ENCODE measurements at regions not wholly inside any gene's neighbourhood (a gene's known extent, or its start where the extent isn't known, plus 50 kb on each side); places are given as distances from the start of the nearest gene placed in this dataset.

GRCh38 chr10:126722726-126723125 lies 52.2 kb upstream of the C10orf90 start:
- no peak for TF ChIP-seq CTCF (IDR thresholded peaks at IDR 0.05)

GRCh38 chr10:126723226-126723625 lies 52.7 kb upstream of the C10orf90 start:
- Mint-ChIP-seq H3K27ac (no peak overlapping the region), H3K27me3 (ENCODE audit: insufficient read depth) (peaks cover 1% of the 10 kb centered on the region), H3K9me3 (peaks cover 25% of the 10 kb centered on the region), H3K4me1 (ENCODE audit: low read depth) (no peaks in the 10 kb centered on the region), H3K36me3 (ENCODE audit: low read depth) (no peaks in the 10 kb centered on the region), H3K4me3 (no peak overlapping the region)
- no peak for DNase-seq
- TF ChIP-seq CTCF (IDR thresholded peaks at IDR 0.05): no peak

More at GRCh38 chr10:126722726-126723125, 52.2 kb upstream of the C10orf90 start:
- H3K36me3 Mint-ChIP-seq (ENCODE audit: low read depth): no peaks in the 10 kb centered on the region
- H3K27ac Mint-ChIP-seq: no peak overlapping the region
- H3K27me3 Mint-ChIP-seq (ENCODE audit: insufficient read depth): peaks cover 1% of the 10 kb centered on the region
- DNase-seq: no peak
- no peak overlapping the region for H3K4me3 Mint-ChIP-seq
- H3K9me3 Mint-ChIP-seq: peaks cover 28% of the 10 kb centered on the region
- H3K4me1 Mint-ChIP-seq (ENCODE audit: low read depth): no peaks in the 10 kb centered on the region

- Mint-ChIP-seq H3K36me3 (ENCODE audit: low read depth) (no peaks in the 10 kb centered on the region), H3K4me3 (no peak overlapping the region), H3K27me3 (ENCODE audit: insufficient read depth) (no peaks in the 10 kb centered on the region; the same call in 1 of the 2 replicates), H3K9me3 (peaks cover 7% of the 10 kb centered on the region), H3K27ac (no peak overlapping the region), H3K4me1 (ENCODE audit: low read depth) (no peaks in the 10 kb centered on the region)
- DNase-seq: no peak
- no peak for TF ChIP-seq CTCF (IDR thresholded peaks at IDR 0.05)
Observed at GRCh38 chr10:126729314-126729870, 58.9 kb upstream of the C10orf90 start.

- Mint-ChIP-seq H3K4me3 (no peak overlapping the region), H3K4me1 (ENCODE audit: low read depth) (no peaks in the 10 kb centered on the region), H3K36me3 (ENCODE audit: low read depth) (no peaks in the 10 kb centered on the region), H3K27me3 (ENCODE audit: insufficient read depth) (no peaks in the 10 kb centered on the region; the same call in 1 of the 2 replicates), H3K9me3 (peaks cover 7% of the 10 kb centered on the region), H3K27ac (no peak overlapping the region)
- no peak for DNase-seq
- TF ChIP-seq CTCF (IDR thresholded peaks at IDR 0.05): no peak
Observed at GRCh38 chr10:126730856-126731609, 60.5 kb upstream of the C10orf90 start.

- Mint-ChIP-seq H3K9me3 (peaks cover 7% of the 10 kb centered on the region), H3K4me3 (no peak overlapping the region), H3K4me1 (ENCODE audit: low read depth) (no peaks in the 10 kb centered on the region), H3K27me3 (ENCODE audit: insufficient read depth) (no peaks in the 10 kb centered on the region), H3K36me3 (ENCODE audit: low read depth) (no peaks in the 10 kb centered on the region), H3K27ac (no peak overlapping the region)
- no peak for TF ChIP-seq CTCF (IDR thresholded peaks at IDR 0.05)
- no peak for DNase-seq
Observed at GRCh38 chr10:126731610-126731990, 61.1 kb upstream of the C10orf90 start.

Data from HFFc6 (cell line).